GM12892 (cell line): ENCODE measurements at regions not wholly inside any gene's neighbourhood (a gene's known extent, or its start where the extent isn't known, plus 50 kb on each side); places are given as distances from the start of the nearest gene placed in this dataset.

Source experiments
- POLR2A ChIP-seq: IDR thresholded peaks from 2 replicates; pipeline ENCODE4 v1.6.1; 2011; ENCODE audit warnings: low read depth, low read length, control low read depth
- POLR2AphosphoS5 ChIP-seq: IDR thresholded peaks from 2 replicates; pipeline ENCODE4 v1.6.1; 2011; ENCODE audit warnings: low read depth, low read length, control low read depth
- TAF1 ChIP-seq: IDR thresholded peaks from 2 replicates; pipeline ENCODE4 v1.6.1; 2011; ENCODE audit warnings: low read depth, mild to moderate bottlenecking, control low read depth, low read length, borderline replicate concordance

DNA sequence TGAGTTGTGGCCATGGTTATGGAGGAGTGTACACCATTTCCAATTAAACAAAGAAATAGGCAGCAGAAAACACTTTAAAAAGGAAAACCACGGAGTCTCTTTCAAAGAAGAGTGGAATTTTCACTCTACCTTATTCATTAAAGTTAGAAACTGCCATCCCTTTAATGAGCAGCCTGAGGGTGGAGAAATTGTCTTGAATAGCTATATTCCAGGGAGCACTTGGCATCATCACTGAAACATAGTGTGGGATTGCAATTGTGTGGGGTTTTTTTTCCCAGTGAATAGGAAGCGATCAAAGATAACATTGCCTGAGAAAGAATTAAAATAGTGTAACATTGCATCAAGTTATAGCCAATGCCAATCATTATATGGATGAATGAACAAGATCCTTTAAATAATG is 191.6 kb downstream of the TEX36 start:
- TF ChIP-seq POLR2A (no peak), POLR2AphosphoS5 (no peak), TAF1 (no peak)
